GM21515 (cell line): ENCODE measurements at regions not wholly inside any gene's neighbourhood (a gene's known extent, or its start where the extent isn't known, plus 50 kb on each side); places are given as distances from the start of the nearest gene placed in this dataset.
"Not testable (repeated sequence)": the region's sequence is repeated elsewhere in the genome, so short reads cannot be mapped to it uniquely, and the experiment has no call there.

ENCODE experiments used
- ATAC-seq: cut with Tn5 transposase; IDR thresholded peaks from one replicate; pipeline ENCODE4 v1.9.1; 2021; ENCODE audit not compliant: unreplicated experiment

DNA sequence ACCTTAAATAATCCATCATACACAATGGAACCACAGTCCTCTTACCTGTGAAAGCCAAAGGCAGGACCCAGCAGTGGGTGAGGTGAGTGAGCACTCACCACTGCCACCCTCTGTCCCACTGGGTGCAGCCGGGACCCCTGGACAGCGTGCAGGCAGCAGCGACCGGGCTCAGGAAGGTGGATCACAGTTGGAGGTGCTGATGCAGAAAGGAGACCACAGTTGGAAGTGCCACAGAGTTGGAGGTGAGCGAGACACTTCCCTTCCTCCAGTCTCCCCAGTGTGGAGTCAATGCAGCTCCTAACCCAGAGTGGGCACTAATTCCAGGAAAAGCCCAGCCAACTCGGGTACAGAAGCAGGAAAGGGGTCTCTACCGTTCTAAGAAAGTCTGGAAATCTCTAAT, 323.0 kb downstream of the KLF13 start:
- ATAC-seq: not testable (repeated sequence)

DNA sequence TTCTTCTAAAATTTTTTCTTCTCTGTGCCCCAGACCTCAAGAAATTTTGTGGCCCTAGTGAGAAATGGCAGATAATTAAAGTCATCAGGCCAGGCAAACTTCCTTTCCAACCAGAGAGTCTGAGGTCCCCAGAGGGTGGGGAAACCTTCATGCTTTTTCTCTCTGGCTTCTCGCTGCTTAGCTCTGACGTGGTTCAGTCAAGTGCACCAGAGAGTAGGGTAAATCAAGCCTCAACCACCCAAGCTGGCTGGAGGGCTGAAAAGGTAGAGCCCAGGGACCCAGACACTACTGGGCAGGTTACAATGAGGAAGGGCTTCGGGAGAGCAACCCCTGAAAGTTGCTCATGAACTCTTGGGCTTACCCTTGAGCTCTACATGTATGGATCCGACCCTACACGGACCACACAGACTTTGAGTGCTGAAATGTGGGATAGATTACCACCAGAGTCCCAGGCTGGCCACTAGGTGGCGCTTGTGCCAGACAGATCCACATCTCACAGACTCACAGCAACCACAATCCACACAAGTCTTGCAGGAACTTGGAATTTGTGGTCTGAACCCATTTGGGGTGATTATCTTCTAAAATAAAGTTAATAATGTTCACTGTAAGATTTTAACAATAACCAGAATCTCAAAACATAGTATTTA, 323.5 kb downstream of the KLF13 start:
- ATAC-seq: peak; percentile 49

DNA sequence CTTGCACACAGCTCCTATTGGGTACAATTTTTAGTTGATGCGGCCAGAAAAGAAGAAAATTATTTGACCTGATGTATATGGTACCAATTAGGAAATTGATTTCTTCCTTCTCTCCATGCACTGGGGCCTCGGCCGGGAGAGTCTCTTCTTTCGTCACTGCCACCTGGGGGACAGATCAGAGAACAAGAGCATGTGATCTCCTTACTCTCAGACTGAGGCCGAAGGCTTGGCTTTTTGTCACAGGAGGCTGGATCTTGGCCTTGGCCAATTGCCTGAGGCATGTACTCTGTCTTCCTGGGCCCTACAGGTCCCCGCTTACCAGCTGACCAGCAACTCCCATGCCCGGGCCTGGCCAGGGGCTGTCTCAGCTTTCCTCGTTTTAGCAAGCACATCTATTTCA, 330.3 kb downstream of the KLF13 start:
- ATAC-seq: not testable (repeated sequence)

DNA sequence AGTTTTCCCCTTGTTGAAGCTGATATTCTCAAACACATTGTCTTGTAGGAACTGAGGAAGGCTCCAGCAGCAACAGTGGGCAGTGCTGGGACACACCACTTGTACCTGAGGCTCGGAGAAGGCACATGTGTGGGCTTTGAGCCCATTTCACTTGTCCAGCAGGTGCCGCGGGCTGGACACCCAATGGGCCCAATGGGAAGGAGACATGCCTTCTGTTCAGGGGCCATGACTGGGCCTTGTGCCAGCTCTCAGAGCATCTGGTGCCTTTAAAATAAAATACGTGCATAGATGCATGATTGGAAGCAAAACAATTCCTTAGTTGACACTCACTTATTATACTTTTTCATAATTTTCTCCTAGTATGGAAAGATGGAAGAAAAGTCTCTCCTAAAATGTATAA, 334.2 kb downstream of the KLF13 start:
- no peak for ATAC-seq

GRCh38 chr15:31665732-31666131, 339.1 kb downstream of the KLF13 start:
- not testable (repeated sequence) for ATAC-seq

GRCh38 chr15:31669158-31669908, 342.7 kb downstream of the KLF13 start:
- not testable (repeated sequence) for ATAC-seq

GRCh38 chr15:31673263-31673662, 346.6 kb downstream of the KLF13 start:
- ATAC-seq: not testable (repeated sequence)

GRCh38 chr15:31681529-31682259, 348.6 kb upstream of the CHRNA7 start:
- ATAC-seq: not testable (repeated sequence)

DNA sequence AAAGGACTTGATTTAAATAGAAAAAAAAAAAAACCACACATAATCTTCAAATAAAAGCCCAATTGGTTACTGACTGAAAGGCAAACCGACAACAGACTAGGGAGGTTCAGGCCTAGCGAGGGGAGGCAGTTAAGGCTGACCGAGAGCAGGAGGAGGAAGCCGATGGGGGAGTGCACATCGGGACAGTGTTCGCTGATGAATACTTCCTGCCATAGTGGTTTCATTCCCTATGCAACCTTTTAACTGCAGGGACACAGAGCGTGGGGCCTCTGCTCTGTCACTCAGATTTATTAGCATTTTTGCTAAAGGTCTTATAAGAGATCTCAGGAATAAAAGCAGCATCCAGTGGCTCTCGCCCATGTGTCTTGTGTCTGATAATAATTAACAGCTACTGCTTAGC, 343.2 kb upstream of the CHRNA7 start:
- not testable (repeated sequence) for ATAC-seq

- ATAC-seq: not testable (repeated sequence)
Measured at GRCh38 chr15:31696509-31696908, 333.8 kb upstream of the CHRNA7 start.

GRCh38 chr15:31705076-31705678, 325.1 kb upstream of the CHRNA7 start:
- not testable (repeated sequence) for ATAC-seq

GRCh38 chr15:31707944-31708702, 322.2 kb upstream of the CHRNA7 start:
- ATAC-seq: peak; percentile 51

GRCh38 chr15:31708703-31709327, 321.5 kb upstream of the CHRNA7 start:
- ATAC-seq: peak; percentile 80

DNA sequence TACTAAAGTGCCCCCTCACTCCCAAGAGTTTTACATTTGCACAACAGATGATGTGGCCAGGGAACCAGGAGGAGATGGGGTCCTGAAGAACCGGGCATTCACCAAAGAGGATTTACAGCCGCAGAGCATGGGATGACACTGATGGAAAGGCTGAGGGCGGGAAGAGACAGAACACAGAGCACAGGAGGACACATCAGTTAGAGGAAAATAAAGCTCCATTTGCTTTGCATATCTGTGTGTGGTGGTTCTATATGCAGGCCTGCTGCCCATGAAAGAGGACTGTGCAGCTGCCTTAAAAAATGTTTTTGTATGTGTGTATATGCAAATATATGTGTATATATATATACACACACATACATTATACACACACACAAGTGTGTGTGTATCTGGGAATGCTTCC, 320.8 kb upstream of the CHRNA7 start:
- ATAC-seq: not testable (repeated sequence)

DNA sequence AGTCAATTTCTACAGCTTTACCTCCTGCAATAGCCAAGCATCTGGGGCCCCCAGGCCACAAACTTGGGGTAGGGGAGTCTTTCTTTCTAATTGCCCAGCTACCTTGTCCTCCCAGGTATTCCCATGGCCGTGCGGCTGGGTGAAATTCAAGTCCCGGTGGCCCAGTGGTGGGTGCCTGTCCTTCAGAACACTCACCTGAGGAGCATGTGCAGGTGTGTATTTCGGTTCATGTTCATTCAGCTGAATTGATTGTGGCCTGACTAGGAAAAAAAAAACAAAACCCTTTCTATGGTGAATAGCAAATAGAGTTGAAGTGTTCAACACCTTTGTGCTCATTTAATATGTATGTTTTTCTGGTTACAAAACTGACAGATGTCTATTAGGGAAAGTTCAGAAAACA, 319.5 kb upstream of the CHRNA7 start:
- not testable (repeated sequence) for ATAC-seq

DNA sequence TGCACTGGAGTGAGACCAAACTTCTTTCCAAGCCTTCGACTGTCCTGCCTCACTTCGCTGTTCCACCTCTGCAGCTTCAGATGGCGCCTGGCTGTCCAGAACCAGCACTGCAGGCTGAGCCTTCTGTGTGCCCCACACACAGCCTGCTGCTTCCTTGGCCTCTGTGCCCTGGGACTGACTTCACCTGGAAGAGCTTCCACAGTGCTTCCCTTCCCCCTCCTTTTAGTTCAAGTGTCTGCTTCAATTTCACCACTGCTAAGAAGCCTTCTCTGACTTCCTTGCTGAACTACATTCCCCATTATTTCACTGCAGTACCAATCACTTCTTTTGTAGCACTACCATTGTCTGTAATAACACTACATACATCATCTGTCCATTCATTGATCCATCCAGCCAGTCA, 315.1 kb upstream of the CHRNA7 start:
- not testable (repeated sequence) for ATAC-seq

GRCh38 chr15:31718625-31719024, 311.7 kb upstream of the CHRNA7 start:
- ATAC-seq: not testable (repeated sequence)

- not testable (repeated sequence) for ATAC-seq
Measured at GRCh38 chr15:31719396-31720022, 310.8 kb upstream of the CHRNA7 start.

DNA sequence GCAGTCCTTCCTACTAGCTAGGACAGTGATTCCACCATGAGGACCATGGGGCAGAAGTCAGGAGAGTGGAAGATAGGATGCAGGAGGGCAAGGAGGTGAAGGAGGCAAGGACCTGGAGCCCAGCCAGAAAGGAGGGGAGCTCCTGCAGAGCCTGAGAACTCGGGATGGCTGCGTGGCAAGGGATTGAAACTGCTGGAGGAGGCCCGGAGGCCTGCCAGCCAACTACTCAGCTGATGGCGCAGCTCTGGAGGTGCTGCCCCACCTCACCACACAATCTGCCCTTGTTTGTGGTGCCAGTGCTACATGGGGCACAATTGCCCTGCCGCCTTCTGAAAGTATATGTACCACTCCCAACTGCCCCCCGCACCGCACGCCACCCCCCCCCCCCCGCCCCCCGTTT, 307.3 kb upstream of the CHRNA7 start:
- not testable (repeated sequence) for ATAC-seq

DNA sequence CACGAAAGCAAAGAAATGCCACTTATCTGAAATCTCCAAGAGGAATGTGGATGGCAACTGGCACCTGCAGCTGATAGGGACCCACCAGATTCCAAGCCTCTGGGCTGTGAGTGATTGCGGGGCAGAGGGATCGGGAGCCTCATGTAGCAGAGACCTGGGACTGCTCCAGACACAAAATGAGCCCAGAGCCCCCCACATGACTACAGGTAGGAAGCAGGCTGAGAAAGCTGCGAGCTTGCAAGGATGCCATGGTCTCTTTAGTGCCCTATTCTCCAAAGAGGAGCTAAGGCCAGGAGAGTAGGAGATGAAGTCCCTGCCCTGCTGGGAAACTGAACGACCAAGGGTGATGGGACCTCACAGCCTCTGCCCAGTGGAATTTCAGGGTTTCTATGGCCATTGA, 305.4 kb upstream of the CHRNA7 start:
- ATAC-seq: not testable (repeated sequence)
